NCI-H226 (cell line): ENCODE measurements at regions not wholly inside any gene's neighbourhood (a gene's known extent, or its start where the extent isn't known, plus 50 kb on each side); places are given as distances from the start of the nearest gene placed in this dataset.

Experiments used
- DNase-seq: peaks from one replicate; pipeline ENCODE4 v3.0.0-alpha.2; 2015

DNA sequence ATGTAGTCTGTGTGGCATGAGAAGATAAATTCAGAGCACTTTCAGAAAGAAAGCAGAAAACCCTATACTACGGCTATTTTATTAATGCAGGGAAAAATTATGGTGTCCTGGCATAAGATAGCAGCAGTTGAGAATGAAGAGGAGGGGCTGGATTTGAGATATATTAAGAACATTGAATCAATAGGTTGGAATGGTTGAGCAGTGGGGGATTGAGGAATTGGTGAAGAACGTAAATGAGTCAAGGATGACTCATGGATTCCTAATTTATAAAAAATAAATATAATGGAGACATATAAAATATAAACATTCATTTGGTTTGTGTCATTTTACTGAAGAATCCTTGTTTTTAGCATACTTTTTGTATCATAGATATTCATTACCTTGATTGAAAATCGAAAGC, 234.3 kb upstream of the ADAMTS5 start:
- no peak for DNase-seq

DNA sequence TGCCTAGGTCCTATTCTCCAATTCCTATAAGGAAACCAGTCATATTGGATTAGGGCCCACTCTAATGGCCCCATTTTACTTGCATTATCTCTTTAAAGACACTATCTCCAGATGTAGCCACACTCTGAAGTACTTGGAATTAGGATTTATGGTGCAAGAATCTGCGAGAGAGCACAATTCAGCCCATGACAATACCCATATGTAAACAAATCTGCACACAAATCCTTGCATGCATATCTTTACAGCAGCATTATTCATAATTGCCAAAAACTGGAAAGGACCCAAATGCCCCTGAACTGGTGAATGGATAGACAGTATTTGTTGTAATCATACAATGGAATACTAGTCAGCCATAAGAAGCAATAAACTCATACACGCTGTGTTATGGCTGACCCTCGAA, 229.8 kb upstream of the ADAMTS5 start:
- DNase-seq, result no peak

DNA sequence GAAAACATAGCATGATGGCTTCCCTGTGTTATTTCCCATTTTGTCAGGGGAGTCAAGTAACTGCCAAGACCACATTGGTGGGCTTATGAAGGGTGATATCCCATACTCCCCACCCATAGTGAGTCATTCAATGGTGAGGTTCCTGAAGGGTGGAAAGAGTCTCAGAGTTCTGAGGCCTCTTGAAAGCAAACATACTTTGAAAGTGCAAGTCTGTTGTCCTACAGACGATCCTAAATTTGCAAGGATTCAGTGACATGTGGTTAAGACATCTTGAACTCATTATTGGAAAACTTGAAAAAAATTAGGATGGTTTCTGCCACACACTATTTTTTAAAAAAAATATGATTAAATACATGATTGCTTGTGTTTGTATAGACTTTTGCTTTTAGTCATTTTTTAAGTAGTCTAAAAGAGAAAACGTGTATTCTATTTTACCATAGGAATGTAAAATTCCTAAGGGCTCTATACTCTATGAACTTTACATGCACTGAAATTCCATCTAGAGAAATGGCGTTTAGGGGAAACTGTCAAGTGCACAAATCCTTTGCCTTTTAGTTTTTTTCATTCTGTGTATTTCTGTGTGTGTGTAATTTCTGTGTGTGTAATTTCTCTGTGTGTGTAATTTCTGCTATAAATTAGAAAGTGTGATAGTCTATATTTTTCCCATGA, 225.5 kb upstream of the ADAMTS5 start:
- no peak for DNase-seq

DNA sequence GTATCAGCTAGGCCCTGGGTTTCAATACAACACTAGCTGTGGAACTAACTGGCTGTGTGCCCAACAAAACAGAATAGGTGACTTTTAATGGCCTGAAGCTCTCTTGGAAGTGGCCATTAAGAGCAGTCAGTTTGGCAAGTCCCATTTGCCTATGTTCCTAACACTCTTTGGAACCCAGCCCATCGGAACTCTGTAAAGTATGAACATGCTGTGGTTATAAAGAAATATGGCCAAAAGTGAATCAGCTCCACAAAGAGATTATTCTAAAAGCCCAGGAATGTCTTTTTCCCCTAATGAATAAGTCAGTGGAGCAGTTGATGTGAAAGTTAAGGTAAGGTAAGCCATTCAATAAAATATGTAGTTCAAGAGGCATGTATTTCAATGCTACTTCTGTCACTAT, 223.7 kb upstream of the ADAMTS5 start:
- DNase-seq, result peak; percentile 44

DNA sequence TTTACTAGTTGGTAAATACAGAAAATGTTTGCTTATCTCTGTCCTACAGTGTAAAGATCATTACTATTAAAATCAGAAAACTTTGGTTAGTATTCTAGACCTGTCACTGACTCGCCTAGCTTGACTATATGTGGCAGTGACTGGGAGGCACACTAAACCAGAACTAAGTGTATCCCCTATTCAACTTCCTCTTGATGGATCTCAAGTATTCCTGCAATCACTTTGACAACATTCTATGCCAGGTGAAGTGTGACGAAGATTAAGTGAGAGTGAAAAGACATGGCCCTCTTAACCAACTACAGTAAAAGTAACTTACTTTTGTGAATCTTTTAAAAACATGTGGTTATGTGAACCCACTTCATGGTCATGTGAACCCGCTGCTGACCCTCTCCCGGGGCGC, 223.0 kb upstream of the ADAMTS5 start:
- no peak for DNase-seq

DNA sequence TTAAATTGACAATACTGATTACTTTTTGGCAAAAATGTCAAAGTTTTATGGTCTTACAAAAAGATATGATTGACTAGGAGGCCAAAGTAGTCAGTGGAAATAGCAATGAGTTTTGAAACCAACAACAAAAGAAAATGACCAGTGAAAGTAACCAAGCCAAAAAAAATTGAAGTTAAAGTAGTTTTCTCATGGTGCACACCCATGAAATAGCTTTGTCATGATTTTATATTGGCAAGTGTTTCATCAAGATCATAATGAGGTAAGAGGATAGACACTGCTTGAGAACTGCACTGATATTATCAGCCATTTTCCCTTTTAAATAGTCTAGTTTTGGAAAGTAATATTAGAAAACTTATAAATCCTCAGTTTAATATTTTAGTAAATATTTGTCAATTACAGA, 206.2 kb upstream of the ADAMTS5 start:
- DNase-seq, result no peak

DNA sequence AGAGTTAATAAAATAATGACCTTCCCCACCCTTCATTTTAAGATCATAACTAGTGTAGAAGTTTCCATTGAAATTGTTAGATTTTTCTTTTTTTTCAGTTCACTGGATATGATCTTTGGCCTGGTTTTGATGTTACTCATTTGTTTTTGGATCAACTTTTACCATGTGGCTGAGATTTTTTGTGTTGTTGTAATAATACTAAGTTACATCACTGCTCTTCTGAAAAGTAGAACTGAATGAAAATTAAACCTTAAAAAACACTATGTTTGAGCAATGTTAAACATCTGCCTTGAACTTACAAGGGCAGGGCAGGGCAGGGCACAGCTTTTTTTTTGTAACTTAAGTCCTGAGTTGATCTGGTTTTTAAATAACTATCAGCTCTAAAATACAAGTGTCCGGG, 204.8 kb upstream of the ADAMTS5 start:
- no peak for DNase-seq

DNA sequence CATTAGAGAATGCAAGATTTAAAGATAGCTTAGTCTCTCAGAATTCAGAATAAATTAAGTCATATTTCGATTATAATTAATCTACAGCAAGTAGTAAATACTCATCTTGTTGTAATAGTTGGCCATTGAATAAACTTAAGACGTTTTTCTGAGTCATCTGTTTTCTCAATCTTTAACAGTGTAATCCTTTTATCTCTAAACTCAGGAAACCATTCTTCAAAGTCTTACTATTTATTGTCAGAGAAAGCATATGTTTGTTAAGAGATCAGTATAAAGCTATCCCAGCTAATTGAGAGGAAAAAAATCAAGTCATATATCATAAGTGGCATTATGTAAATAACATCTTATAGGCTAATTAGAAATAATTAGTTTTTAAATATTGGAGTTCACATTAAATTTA, 201.2 kb upstream of the ADAMTS5 start:
- peak; percentile 43 for DNase-seq

DNA sequence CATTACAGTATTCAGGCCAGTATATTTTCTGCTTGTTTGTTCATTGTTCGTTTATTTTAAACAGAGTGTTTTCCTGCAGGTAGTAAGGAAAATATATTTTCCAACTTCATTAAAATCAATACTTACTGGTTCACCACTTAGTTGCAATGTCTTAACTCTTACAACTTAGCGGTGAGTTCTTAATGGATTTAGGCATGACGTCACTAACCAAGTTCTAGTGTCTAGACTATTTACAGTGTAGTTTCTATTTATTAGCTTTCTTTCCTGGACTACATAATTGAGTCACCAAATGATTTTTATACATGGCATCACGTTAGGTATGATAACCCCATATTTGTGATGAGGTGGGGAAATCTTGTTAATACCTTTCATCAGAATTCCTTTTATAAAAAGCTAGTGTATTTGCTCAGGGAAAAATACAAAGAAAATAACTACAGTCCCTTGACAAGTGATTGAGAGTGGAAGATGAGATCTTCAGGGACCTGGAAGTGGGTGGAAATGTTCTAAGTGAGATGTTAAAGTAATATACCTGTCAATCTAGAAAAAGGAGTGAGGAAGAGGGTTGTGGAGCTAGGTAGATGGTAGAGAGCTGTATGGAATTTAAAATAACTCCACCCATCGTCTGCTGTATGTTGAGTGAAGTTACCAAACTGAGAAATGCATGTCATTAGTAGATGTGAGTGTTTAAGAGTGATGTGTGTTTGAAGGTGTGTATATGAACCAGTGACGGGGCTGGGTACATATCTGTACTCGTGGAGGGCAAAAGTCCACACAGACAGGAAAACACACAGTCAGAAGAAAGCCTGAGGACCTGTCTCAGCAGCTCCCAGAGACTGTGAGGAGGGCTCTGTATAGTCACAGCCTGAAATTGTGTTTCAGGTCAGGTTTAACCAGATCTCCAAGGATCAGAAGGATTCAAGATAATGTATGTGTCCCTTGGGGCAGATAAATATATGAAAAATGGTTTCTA, 197.6 kb upstream of the ADAMTS5 start:
- no peak for DNase-seq

DNA sequence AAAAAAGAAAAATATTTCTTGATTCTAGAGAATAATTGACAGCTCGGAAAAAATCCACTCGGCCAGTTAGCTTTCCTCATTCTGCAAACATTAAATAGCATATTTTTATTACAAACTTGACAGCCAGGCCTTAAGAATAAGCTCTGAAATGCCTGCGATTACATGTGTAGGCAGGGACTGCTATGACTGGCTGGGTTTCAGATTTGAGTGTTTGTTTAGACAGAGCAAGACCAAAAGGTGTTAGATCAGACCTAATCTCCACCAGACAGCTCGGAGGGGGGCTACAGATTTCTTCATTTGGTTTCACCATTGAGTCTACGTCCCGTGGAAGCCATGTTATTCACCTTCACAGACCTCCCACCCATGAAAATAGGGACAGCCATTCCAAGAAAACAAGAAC, 192.1 kb upstream of the ADAMTS5 start:
- no peak for DNase-seq

DNA sequence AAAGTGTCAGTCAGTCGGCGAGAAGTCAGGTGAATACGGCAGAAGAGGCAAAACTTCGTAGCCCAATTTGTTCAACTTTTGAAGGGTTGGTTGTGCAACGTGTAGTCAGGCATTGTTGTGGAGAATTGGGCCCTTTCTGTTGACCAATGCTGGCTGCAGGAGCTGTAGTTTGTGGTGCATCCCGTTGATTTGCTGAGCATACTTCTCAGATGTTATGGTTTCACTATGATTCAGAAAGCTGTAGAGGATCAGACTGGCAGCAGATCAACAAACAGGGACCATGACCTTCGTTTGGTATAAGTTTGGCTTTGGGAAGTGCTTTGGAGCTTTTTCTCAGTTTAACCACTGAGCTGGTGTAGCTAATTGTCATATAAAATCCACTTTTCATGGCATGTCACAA, 190.2 kb upstream of the ADAMTS5 start:
- DNase-seq, result no peak

DNA sequence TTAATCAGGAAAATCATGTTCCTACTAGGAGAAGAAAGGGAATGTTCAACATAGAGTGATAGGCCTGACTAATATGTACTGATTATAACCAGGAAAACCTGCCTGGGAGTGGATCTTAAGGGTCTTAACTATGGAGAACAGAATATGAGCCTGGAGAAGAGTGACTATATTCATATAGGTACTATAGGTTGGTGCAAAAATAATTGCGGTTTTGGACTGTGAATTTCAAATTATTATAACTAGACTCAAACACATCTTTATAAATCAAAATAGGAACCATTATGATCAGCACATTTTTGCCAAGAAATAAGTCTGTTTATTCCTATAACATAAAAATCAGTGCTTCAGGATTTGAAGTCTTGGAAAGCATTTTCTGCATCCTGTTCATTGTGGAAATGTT, 189.8 kb upstream of the ADAMTS5 start:
- DNase-seq, result no peak

DNA sequence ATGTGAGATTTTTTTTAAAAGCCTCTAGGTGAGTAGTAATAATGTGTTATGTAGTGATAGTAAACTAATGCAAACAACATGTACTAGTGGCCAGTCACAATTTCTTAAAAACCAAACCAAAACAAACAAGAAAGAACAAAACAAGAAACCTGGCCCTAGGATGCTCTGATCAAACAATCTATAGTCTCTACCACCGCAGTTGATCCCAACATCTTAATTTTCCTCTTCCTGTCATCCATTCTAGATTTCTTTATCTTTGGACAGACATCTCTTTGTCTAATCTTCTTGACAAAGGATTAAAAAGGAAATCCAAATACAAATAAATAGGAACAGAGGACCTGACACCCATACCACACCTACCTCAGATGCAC, 188.2 kb upstream of the ADAMTS5 start:
- DNase-seq, result no peak

DNA sequence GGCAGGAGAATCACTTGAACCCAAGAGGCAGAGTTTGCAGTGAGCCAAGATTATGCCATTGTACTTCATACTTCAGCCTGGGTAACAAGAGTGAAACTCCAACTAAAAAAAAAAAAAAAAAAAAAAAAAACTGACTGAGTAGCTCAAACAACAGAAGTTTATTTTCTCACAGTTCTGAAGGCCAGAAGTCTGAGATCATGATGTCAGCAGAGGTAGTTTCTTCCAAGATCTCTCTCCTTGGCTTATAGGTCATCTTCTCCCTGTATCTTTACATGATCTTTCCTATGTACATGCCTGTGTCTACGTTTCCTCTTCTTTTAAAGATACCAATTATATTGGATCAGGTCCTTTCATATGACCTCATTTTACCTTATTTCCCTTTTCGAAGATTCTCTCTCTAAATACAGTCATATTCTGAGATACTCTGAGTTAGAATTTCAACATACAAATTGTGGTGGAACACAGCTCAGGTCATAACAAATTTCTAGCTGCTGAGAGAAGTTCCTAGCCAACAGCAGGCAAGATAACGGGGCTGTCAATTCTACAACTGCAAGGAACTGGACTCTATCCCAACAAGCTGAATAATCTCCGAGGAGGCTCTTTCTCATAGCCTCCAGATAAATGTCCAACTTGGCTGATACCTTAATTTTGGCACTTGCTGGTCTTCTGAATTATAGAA, 187.7 kb upstream of the ADAMTS5 start:
- DNase-seq, result peak; percentile 52

DNA sequence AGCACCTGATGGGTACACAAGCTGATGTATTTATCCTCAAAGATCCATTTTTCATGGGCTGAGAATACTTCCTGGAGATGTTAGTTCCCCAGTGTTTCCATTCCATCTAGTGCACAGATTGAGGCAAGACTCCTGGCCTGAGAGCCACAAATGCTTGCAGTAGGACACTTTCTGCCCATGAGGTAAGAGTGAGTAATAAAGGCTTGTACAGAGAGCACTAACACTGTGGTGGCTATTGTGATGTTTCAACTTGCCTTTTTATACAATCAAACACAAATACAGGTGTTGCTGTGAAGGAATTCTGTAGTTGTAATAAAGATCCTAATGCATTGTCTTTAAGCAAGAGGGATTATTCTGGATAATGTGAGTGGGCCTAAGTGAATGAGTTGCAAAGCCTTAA, 186.1 kb upstream of the ADAMTS5 start:
- no peak for DNase-seq

DNA sequence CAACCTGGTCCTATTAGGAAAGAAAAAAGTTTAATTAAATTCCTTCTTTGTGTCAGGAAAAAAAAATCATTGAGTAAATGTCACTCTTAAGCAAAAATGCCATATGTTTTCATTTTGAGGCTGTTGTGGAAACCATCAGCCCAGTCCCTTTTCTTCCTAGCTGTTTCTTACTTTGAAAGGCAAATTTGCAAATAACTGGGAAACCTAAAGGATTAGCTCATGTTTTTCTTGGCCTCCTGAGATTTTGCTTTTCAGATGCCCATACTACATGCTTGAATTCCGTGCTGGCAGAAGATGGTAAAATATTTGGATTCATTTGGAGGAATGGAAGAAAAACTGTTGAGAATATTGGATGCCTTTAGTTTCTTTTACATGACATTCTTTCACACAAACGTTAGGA, 182.1 kb upstream of the ADAMTS5 start:
- DNase-seq, result no peak

DNA sequence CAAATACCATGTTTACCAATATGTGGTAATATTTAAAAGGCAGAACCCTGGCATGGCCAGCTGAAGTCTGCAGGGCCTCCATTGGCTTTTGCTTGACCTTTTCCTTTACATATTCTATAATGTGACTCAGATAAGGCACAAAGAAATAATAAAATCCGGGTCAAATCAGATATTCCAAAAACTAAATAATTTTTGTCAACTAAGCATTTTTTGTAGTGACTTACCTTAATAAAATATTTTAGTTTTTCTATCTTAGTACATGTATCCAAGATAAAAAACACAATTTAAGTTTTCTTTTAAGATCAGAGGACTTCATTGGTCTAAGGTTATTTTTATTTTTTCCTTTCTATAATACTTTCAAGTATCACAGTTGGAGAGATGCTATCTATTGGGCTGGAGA, 179.4 kb upstream of the ADAMTS5 start:
- no peak for DNase-seq

DNA sequence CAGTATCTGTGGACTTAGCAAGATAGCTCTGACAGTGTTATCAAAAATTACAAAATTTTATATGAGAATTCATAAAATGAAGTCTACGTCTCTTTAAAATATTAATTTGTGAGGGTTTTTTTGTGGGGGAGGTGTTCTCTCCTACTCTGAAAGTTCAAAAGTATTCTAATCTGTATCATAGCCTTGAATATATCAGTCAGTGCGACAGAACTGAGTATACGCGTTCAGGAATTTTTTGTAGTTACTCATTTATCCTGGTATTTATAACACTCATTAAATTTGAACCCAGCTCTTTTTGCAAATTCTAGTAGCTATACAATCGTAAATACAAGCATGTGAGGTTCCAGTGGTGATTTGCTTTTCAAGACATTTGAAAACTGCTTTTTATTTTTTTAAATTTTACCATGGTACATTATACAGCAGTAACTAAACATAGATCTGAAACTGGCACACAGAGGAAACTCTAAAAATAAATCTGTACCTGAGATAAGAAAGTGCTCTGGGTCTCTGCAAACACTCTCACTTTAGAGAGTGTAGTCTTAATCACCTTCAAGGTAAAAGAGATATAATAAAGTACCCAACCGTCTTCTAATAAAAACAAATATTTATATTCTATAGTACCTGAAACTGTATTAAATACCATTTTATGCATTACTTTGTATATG, 178.4 kb upstream of the ADAMTS5 start:
- DNase-seq, result no peak

DNA sequence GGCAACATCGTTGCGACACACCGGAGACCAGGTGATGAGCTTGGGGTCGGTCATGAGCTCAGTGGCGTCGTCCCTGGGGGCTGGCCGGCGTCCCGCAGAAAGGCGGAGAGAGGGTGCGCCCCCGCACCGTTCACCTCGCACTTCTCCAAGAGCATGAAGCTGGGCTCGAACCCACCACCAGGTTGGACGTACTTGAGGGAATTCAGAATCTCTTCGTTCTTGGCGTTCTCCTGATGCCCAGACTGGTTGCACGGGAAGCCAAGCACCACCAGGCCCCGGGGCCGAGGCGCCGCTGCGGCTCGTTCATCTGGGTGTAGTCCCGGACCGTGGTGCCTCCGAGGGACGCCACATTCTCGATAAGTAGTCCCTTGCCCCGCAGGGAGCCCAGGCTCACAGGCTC, 176.6 kb upstream of the ADAMTS5 start:
- DNase-seq, result no peak

DNA sequence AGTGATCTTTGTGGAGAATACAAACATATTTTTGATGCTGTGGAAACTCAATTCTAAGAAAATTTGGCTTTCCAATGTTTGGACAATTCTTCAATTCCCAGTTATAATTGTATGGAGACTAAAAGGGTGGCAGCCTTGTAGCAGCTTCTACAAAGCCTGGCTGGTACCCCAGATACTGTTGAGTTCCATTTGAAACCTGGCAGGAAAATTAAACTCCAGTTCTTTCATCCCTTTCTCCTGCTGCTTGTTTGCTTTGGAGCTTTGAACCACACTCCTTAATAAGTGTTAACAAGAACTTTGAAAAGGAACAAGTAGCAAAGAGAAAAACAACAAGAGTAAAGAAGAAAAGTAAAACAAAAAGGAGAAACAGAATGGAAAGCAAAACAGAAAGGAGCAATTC, 172.6 kb upstream of the ADAMTS5 start:
- no peak for DNase-seq

DNA sequence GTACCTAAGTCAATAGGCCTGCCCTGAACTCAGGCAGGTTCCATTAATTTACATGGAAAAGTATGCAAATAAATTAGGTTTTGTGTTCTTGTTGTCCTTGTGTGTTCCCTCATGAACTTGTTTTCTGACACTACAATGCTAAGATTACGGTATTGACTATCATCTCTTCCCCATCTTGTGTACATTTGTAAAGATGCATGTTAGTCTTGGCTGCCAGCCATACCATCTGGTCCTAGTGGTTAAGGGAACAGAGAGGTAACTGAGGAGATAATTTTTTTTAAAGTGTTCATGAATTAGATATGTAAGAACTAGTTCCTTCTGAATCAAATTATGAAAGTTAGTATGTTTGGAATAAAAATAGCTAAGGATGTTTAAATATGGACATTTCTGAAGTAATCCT, 167.6 kb upstream of the ADAMTS5 start:
- DNase-seq, result no peak

DNA sequence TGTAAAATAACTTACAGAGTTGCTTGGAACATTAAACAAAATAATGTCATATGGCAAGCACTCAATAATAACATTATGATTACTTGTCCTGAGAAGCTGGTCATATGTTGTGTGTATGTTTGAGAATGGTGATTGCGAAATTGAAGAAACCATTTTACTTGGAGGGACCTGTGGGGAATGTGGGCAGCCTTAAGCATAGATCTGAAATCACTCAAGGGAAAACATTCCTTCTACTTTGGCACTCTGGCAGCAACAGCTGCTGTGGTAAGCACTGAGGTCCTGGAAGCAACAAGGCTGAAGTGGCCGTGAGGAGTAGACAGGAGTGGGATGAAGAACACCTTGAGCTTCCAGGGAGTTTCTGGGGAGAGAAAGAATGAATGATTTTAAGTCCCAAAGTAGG, 165.4 kb upstream of the ADAMTS5 start:
- DNase-seq, result peak; percentile 22

DNA sequence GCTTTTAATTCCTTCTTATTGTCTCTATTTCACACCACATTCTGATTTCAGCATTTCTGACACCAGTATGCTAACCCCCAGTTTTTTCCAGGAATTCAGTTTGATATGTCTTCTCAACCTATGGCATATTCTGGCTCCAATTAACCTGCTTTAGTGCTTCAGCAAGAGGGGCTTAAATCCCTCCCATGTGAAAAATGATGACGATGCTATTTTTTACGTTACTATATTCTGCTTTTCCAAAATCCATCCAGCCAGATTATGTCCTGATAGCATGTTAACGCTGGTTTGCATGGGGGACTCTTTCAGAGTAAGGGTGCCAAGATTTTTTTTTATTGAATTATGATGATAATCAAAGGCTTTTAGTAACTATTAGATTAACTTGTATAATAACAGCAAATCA, 163.3 kb upstream of the ADAMTS5 start:
- DNase-seq, result no peak
